HG02678 (cell line): ENCODE measurements at regions not wholly inside any gene's neighbourhood (a gene's known extent, or its start where the extent isn't known, plus 50 kb on each side); places are given as distances from the start of the nearest gene placed in this dataset.

Experiments used
- ATAC-seq: cut with Tn5 transposase; IDR thresholded peaks from one replicate; pipeline ENCODE4 v1.9.1; 2021; ENCODE audit warnings: mild to moderate bottlenecking, moderate library complexity; ENCODE audit not compliant: unreplicated experiment

- ATAC-seq = no peak
These were observed 101.5 kb upstream of the CSF3R start for GRCh38 chr1:36583980-36584782.

GRCh38 chr1:36583080-36583479 is 100.4 kb upstream of the CSF3R start:
- ATAC-seq = no peak

- ATAC-seq = no peak
These were observed 99.5 kb upstream of the CSF3R start for GRCh38 chr1:36582066-36582755.

- ATAC-seq = no peak
These were observed 97.8 kb upstream of the CSF3R start for GRCh38 chr1:36580524-36580923.

GRCh38 chr1:36579039-36579438 is 96.3 kb upstream of the CSF3R start:
- ATAC-seq = no peak

- ATAC-seq = no peak
These were observed 93.9 kb upstream of the CSF3R start for GRCh38 chr1:36576551-36577110.

GRCh38 chr1:36576118-36576517 is 93.4 kb upstream of the CSF3R start:
- no peak for ATAC-seq

- no peak for ATAC-seq
These were observed 90.7 kb upstream of the CSF3R start for GRCh38 chr1:36573445-36573844.

GRCh38 chr1:36572906-36573305 is 90.2 kb upstream of the CSF3R start:
- no peak for ATAC-seq

- no peak for ATAC-seq
These were observed 89.5 kb upstream of the CSF3R start for GRCh38 chr1:36572142-36572715.

GRCh38 chr1:36571106-36571505 is 88.4 kb upstream of the CSF3R start:
- no peak for ATAC-seq

- no peak for ATAC-seq
These were observed 87.9 kb upstream of the CSF3R start for GRCh38 chr1:36570478-36571060.

GRCh38 chr1:36570006-36570405 is 87.3 kb upstream of the CSF3R start:
- ATAC-seq = no peak

- ATAC-seq = no peak
These were observed 85.1 kb upstream of the CSF3R start for GRCh38 chr1:36567601-36568341.

- ATAC-seq = no peak
These were observed 83.1 kb upstream of the CSF3R start for GRCh38 chr1:36565576-36566501.

GRCh38 chr1:36562181-36562685 is 79.5 kb upstream of the CSF3R start:
- ATAC-seq = no peak

- no peak for ATAC-seq
These were observed 78.6 kb upstream of the CSF3R start for GRCh38 chr1:36561361-36561724.

- ATAC-seq = no peak
These were observed 78.1 kb upstream of the CSF3R start for GRCh38 chr1:36560621-36561360.

- ATAC-seq = no peak
These were observed 77.5 kb upstream of the CSF3R start for GRCh38 chr1:36560177-36560576.
